GM23248 (cell line): ENCODE measurements at regions not wholly inside any gene's neighbourhood (a gene's known extent, or its start where the extent isn't known, plus 50 kb on each side); places are given as distances from the start of the nearest gene placed in this dataset.

ENCODE experiments used
- EZH2 ChIP-seq: fragments of 200-600 bp; sonication (generic); IDR thresholded peaks from 2 replicates; pipeline ENCODE4 v1.6.1; 2018; ENCODE audit warnings: antibody characterized with exemption, mild to moderate bottlenecking; ENCODE audit not compliant: insufficient read depth, poor library complexity, severe bottlenecking
- EZH2phosphoT487 ChIP-seq: fragments of 200-600 bp; sonication (generic); IDR thresholded peaks from 2 replicates; pipeline ENCODE4 v1.6.1; 2018; ENCODE audit warnings: antibody characterized with exemption, moderate library complexity, mild to moderate bottlenecking, low read depth; ENCODE audit not compliant: insufficient read depth

DNA sequence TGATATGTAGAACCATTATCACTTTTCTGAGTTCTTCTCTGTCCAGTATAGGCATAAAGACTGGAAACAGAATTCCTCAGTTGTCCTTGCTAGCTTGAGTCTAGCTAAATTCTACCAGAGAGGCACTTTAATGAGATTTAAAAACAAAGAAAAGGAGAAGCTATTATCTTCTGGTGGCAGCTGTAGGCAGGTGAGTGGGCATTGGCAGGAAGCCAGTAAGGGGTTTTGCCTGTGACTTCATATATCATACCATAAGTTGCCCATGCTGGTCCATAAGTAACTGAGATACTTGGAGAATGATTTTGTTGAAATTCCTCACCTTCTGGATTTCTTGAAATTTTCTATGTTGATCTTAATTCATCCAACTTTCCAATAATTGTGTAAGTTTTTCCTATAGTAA is 402.3 kb upstream of the TGFBR2 start:
- TF ChIP-seq EZH2phosphoT487 (no peak), EZH2 (no peak)
